Fibroblast of villous mesenchyme (primary cell): ENCODE measurements at regions not wholly inside any gene's neighbourhood (a gene's known extent, or its start where the extent isn't known, plus 50 kb on each side); places are given as distances from the start of the nearest gene placed in this dataset.

Experiments
- DNase-seq: peaks from one replicate; pipeline ENCODE4 v3.0.0-alpha.2; 2010; ENCODE audit warnings: low read depth
- H3K4me3 ChIP-seq: 2 replicates; pipeline ENCODE4 v1.5.1; 2011; ENCODE audit warnings: low read depth, mild to moderate bottlenecking, low read length
- CTCF ChIP-seq: IDR thresholded peaks from 2 replicates; pipeline ENCODE4 v1.5.1; 2012; ENCODE audit warnings: low read depth, mild to moderate bottlenecking, low read length; ENCODE audit not compliant: insufficient read depth

- no peak for DNase-seq
- H3K4me3 ChIP-seq = no peak overlapping the region
- TF ChIP-seq CTCF = no peak
Measured at GRCh38 chr20:56922497-56922896, 293.4 kb downstream of the TFAP2C start.

- TF ChIP-seq CTCF = no peak
- H3K4me3 ChIP-seq = no peak overlapping the region
- no peak for DNase-seq
Measured at GRCh38 chr20:56924292-56925081, 295.4 kb downstream of the TFAP2C start.

GRCh38 chr20:56925082-56925830 is 296.1 kb downstream of the TFAP2C start:
- no peak for DNase-seq
- H3K4me3 ChIP-seq = no peak overlapping the region
- no peak for TF ChIP-seq CTCF

- DNase-seq = peak; percentile 3
- TF ChIP-seq CTCF = no peak
- no peak overlapping the region for H3K4me3 ChIP-seq
Measured at GRCh38 chr20:56925831-56926170, 296.7 kb downstream of the TFAP2C start.

- no peak for TF ChIP-seq CTCF
- H3K4me3 ChIP-seq = no peak overlapping the region
- no peak for DNase-seq
Measured at GRCh38 chr20:56926501-56926900, 297.4 kb downstream of the TFAP2C start.

GRCh38 chr20:56927127-56927526 is 298.0 kb downstream of the TFAP2C start:
- H3K4me3 ChIP-seq = no peak overlapping the region
- DNase-seq = no peak
- no peak for TF ChIP-seq CTCF
